ENCODE measurements at regions not wholly inside any gene's neighbourhood (a gene's known extent, or its start where the extent isn't known, plus 50 kb on each side); places are given as distances from the start of the nearest gene placed in this dataset.
A peak's percentile ranks its signal among the peaks of the same experiment; 100 is the strongest.

DNA sequence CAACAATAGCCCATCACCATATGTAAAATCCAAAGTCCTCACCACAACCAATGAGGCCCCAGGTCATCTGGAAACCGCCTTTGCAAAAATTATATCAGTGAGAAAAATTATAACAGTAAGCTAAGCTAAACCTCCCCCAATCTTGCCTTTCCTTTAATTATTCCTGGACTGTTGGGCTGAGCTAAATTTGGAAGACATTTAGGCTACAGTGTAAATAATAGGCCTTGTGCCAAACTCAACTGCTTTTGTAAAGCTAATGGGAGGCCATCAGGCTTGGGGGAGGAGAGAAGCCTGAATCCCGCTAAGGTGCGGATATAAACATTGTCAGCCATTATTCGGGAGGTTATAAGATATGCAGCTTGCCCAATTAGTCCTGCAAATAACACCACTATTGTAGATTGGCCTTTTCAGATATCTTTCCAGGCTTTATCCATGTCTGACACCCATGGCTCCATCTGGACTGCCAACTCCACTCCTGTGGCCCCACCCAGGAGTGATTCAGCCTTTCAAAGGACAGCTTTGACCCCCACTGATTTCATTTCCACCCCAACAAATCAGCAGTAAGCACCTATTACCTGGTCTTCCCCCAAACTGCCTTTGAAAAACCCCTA is 53.0 kb upstream of the CA12 start:
- DNase-seq (ENCODE audit: extremely low spot score) = no peak
- 74% methylated on average over 4 of the region's 4 CpGs for WGBS
- Histone ChIP-seq H3K4me3 (ENCODE audit: low read depth, low read length) (no peak overlapping the region), H3K27ac (ENCODE audit: low read depth) (no peak overlapping the region), H3K36me3 (ENCODE audit: insufficient read depth) (no peaks in the 10 kb centered on the region), H3K4me1 (ENCODE audit: insufficient read depth) (peaks cover 4% of the 10 kb centered on the region)

DNA sequence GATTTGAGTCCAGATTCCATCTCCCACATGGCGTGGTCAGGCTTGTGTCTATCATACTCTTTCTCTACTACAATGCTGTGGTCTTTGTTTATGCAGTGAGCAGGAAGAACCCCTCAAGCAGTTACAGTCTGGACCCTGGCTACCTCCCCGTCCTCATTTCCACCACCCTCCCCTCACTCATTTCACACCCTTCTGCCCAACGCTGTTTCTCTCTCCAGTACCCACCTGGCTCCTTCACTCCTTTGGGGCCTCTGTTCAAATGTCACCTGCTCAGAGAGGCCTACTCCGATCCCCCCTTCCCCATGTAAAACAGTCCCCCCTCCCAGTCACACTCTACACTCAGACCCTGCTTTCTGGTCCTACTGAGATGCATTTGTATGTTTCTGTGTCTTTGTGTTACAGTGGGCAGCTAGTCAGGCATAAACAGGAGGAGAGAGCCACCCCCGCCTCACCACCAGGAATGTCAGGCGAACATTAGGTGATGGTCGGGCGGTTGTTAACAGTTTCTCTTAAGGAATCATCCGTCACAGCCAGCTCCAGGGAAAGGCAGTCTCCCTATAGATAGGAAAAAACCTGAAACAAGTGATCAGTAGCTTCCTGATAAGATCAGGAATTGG is 53.7 kb upstream of the CA12 start:
- no peak for DNase-seq (ENCODE audit: extremely low spot score)
- 99% methylated on average over 9 of the region's 9 CpGs for WGBS
- H3K4me3 ChIP-seq (ENCODE audit: low read depth, low read length) = no peak overlapping the region
- peaks cover 4% of the 10 kb centered on the region for H3K4me1 ChIP-seq (ENCODE audit: insufficient read depth)
- no peaks in the 10 kb centered on the region for H3K36me3 ChIP-seq (ENCODE audit: insufficient read depth)
- no peak overlapping the region for H3K27ac ChIP-seq (ENCODE audit: low read depth)

GRCh38 chr15:63436341-63436740 is 54.7 kb upstream of the CA12 start:
- Histone ChIP-seq H3K36me3 (ENCODE audit: insufficient read depth) (no peaks in the 10 kb centered on the region), H3K27ac (ENCODE audit: low read depth) (no peak overlapping the region), H3K4me1 (ENCODE audit: insufficient read depth) (peaks cover 4% of the 10 kb centered on the region), H3K4me3 (ENCODE audit: low read depth, low read length) (no peak overlapping the region)
- WGBS = 78% methylated on average over 2 of the region's 2 CpGs
- DNase-seq (ENCODE audit: extremely low spot score) = no peak

GRCh38 chr15:63436872-63437375 is 55.3 kb upstream of the CA12 start:
- DNase-seq (ENCODE audit: extremely low spot score) = peak; percentile 78
- H3K4me1 ChIP-seq (ENCODE audit: insufficient read depth) = peaks cover 4% of the 10 kb centered on the region
- no peak overlapping the region for H3K4me3 ChIP-seq (ENCODE audit: low read depth, low read length)
- H3K27ac ChIP-seq (ENCODE audit: low read depth) = peak overlapping the region; percentile 58
- WGBS = 5% methylated on average over 3 of the region's 3 CpGs
- H3K36me3 ChIP-seq (ENCODE audit: insufficient read depth) = no peaks in the 10 kb centered on the region

DNA sequence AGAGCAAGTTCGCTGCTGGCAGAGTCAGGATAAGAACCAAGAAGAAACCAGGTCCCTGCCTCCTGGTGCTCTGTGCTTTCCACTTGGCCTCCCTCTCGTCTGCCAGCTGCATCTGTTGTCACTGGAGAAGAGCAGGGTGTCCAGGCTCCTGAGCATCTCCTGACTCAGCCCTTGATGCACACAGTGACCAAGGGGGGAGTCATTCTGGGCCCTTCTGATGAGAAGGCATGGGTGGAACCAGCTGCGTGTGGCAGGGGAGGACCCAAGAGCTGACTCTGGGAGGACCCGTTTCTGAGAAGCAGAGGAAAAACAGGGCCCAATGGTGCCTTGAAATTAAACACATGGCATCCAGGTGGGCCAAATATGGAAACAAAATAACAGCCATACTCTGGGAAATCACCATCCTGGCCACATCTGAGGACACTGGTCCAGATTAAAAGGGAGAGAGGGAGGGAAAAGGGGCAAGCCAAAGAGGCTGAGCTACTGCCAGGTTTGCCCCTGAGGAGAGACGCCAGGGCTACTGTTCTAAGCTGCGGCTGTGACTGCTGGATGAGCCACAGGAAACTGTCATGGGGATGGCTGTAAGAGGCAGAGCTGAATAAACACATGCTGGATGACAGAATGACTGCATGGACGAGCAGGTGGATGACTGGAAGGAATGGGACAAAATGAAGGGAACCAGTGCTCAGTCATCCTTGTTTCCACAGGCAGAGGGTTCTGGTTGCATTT is 58.1 kb upstream of the CA12 start:
- DNase-seq (ENCODE audit: extremely low spot score) = no peak
- Histone ChIP-seq H3K36me3 (ENCODE audit: insufficient read depth) (no peaks in the 10 kb centered on the region), H3K4me3 (ENCODE audit: low read depth, low read length) (no peak overlapping the region), H3K27ac (ENCODE audit: low read depth) (no peak overlapping the region), H3K4me1 (ENCODE audit: insufficient read depth) (peaks cover 4% of the 10 kb centered on the region)
- WGBS = 76% methylated on average over 7 of the region's 7 CpGs

DNA sequence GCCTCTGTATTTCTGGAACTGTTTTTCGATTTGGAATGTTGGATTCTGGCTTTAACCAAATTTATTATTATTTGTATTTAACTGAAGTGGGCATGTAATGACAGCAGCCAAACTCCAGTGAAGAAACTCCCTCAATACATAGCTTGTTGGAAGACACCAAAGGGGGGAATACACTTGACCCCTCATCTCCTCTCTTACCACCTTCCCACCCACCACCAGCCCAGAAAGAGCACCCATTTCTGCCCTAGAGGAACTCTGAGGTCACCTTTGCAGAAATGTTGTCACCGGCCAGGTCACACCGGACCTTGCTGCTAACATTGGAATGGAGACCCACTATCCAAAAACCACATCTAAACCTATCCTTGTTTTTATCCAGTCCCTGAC is 58.6 kb upstream of the CA12 start:
- no peak overlapping the region for H3K4me3 ChIP-seq (ENCODE audit: low read depth, low read length)
- H3K36me3 ChIP-seq (ENCODE audit: insufficient read depth) = no peaks in the 10 kb centered on the region
- H3K27ac ChIP-seq (ENCODE audit: low read depth) = no peak overlapping the region
- DNase-seq (ENCODE audit: extremely low spot score) = no peak
- 82% methylated on average over 3 of the region's 3 CpGs for WGBS
- H3K4me1 ChIP-seq (ENCODE audit: insufficient read depth) = peaks cover 4% of the 10 kb centered on the region

- H3K36me3 ChIP-seq (ENCODE audit: insufficient read depth) = no peaks in the 10 kb centered on the region
- H3K27ac ChIP-seq (ENCODE audit: low read depth) = no peak overlapping the region
- H3K4me3 ChIP-seq (ENCODE audit: low read depth, low read length) = no peak overlapping the region
- WGBS = 69% methylated on average over 6 of the region's 6 CpGs
- no peak for DNase-seq (ENCODE audit: extremely low spot score)
- H3K4me1 ChIP-seq (ENCODE audit: insufficient read depth) = peaks cover 4% of the 10 kb centered on the region
Measured at GRCh38 chr15:63440756-63441155, 59.1 kb upstream of the CA12 start.

GRCh38 chr15:63441266-63441665 is 59.6 kb upstream of the CA12 start:
- Histone ChIP-seq H3K4me3 (ENCODE audit: low read depth, low read length) (no peak overlapping the region), H3K27ac (ENCODE audit: low read depth) (no peak overlapping the region), H3K36me3 (ENCODE audit: insufficient read depth) (no peaks in the 10 kb centered on the region), H3K4me1 (ENCODE audit: insufficient read depth) (peaks cover 4% of the 10 kb centered on the region)
- WGBS = 97% methylated on average over 2 of the region's 2 CpGs
- no peak for DNase-seq (ENCODE audit: extremely low spot score)

DNA sequence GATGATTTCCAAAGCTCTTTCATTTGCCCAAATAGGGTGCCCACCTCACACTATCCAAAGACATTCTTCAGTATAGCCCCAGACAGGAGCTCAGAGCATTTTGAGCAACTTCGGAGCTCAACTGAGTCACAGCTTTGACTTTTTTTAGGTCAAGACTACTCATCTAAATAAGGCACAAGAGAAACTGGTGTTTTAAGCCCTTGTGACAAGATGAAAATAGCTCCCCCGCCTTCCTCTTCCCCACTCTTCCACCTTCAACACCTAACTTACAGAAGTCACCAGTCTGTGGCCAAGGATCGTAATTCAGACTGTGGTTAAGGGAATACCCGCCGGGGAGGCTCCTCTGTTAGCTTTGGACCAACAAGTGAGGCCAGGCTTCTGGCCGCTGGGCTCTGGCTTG is 60.4 kb upstream of the CA12 start:
- H3K36me3 ChIP-seq (ENCODE audit: insufficient read depth) = no peaks in the 10 kb centered on the region
- no peak overlapping the region for H3K4me3 ChIP-seq (ENCODE audit: low read depth, low read length)
- H3K27ac ChIP-seq (ENCODE audit: low read depth) = no peak overlapping the region
- WGBS = 90% methylated on average over 6 of the region's 6 CpGs
- H3K4me1 ChIP-seq (ENCODE audit: insufficient read depth) = no peaks in the 10 kb centered on the region
- DNase-seq (ENCODE audit: extremely low spot score) = no peak

- Histone ChIP-seq H3K27ac (ENCODE audit: low read depth) (no peak overlapping the region), H3K36me3 (ENCODE audit: insufficient read depth) (no peaks in the 10 kb centered on the region), H3K4me3 (ENCODE audit: low read depth, low read length) (no peak overlapping the region), H3K4me1 (ENCODE audit: insufficient read depth) (no peaks in the 10 kb centered on the region)
- no peak for DNase-seq (ENCODE audit: extremely low spot score)
Measured at GRCh38 chr15:63444611-63445010, 59.8 kb upstream of the USP3 start.

DNA sequence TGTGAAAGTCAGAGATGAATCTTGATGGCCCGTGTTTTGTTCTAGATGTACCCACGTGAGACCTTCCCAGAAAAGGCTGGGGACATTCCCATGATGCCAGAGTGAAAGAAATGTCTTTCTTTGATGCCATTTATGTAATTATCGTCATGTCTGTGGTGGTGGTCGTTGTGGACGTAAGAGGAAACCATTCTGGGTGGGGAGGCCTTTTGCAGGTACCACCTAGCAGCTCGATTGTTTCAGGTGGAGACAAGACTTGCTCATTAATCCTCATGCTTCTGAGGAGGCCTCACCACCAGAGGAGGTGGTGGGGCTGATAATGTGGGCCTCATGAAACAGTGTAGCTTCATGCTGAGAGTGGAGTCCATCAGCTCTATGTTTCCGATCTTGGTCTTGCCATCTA is 58.1 kb upstream of the USP3 start:
- H3K36me3 ChIP-seq (ENCODE audit: insufficient read depth) = no peaks in the 10 kb centered on the region
- H3K4me1 ChIP-seq (ENCODE audit: insufficient read depth) = no peaks in the 10 kb centered on the region
- no peak overlapping the region for H3K27ac ChIP-seq (ENCODE audit: low read depth)
- no peak for DNase-seq (ENCODE audit: extremely low spot score)
- 76% methylated on average over 7 of the region's 7 CpGs for WGBS
- no peak overlapping the region for H3K4me3 ChIP-seq (ENCODE audit: low read depth, low read length)

DNA sequence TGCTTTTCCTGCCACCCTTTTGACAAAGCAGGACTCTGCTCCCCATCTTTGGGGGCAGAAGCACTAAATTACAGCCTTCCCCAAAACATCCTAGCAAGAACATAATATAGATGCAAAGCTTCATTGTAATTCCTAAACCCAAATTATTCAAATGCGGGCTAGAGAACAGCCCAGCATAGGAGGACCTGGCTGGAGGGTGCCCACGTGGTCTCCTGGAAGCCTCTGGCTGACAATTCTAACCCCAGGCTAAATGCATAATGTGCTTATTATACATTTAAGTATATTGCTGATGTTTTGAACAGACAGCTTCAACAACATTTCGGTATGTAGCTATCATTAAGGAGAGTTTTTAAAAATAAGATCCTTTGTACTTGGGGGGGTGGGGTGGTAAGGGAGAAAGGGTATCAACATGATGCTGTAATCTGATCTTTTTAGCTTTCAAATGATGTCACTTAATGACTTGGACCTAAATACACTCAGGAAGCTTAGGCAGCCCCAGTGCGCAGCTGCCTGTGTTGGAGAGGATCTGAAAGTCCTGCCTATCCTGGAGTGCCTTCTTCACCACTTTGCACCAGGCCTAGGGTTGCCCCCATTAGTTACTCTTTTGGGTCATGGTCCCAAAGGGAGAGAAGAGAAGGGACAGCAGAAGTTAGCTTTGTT is 57.2 kb upstream of the USP3 start:
- 84% methylated on average over 4 of the region's 4 CpGs for WGBS
- Histone ChIP-seq H3K4me3 (ENCODE audit: low read depth, low read length) (no peak overlapping the region), H3K4me1 (ENCODE audit: insufficient read depth) (no peaks in the 10 kb centered on the region)

GRCh38 chr15:63448266-63448665 is 56.1 kb upstream of the USP3 start:
- no peaks in the 10 kb centered on the region for H3K36me3 ChIP-seq (ENCODE audit: insufficient read depth)
- no peak for DNase-seq (ENCODE audit: extremely low spot score)
- H3K4me1 ChIP-seq (ENCODE audit: insufficient read depth) = no peaks in the 10 kb centered on the region
- no peak overlapping the region for H3K4me3 ChIP-seq (ENCODE audit: low read depth, low read length)
- WGBS = 78% methylated on average over 4 of the region's 4 CpGs
- H3K27ac ChIP-seq (ENCODE audit: low read depth) = no peak overlapping the region

More for the DNA sequence above, 57.2 kb upstream of the USP3 start:
- no peak overlapping the region for H3K27ac ChIP-seq (ENCODE audit: low read depth)
- no peaks in the 10 kb centered on the region for H3K36me3 ChIP-seq (ENCODE audit: insufficient read depth)
- no peak for DNase-seq (ENCODE audit: extremely low spot score)
